Sigmoid colon (tissue), 4 donors: ENCODE measurements at regions not wholly inside any gene's neighbourhood (a gene's known extent, or its start where the extent isn't known, plus 50 kb on each side); places are given as distances from the start of the nearest gene placed in this dataset.

Source experiments
- CTCF ChIP-seq, 4 experiments: fragments of 450-650 bp in 3 of 4; fragments of 200-600 bp in 1 of 4; IDR thresholded peaks; one replicate each; pipeline ENCODE4 v1.5.1; 2016 to 2019; ENCODE audit warnings: antibody characterized with exemption in 4 of 4, mild to moderate bottlenecking in 3 of 4, moderate library complexity in 2 of 4
- EP300 ChIP-seq, 4 donors: sonication (generic); formaldehyde crosslinking; IDR thresholded peaks; one replicate each; pipeline ENCODE4 v1.6.1; 2017; ENCODE audit warnings: antibody characterized with exemption in 4 of 4
- POLR2A ChIP-seq, 2 donors: fragments of 450-650 bp; IDR thresholded peaks; one replicate each; pipeline ENCODE4 v1.6.1; 2016; ENCODE audit warnings: antibody characterized with exemption in 2 of 2, mild to moderate bottlenecking in 2 of 2, moderate library complexity in 2 of 2

GRCh38 chr18:44238454-44238853 lies 442.2 kb upstream of the SETBP1 start:
- TF ChIP-seq CTCF (IDR thresholded peaks at IDR 0.05) (no peak), EP300 (IDR thresholded peaks at IDR 0.05) (no peak), POLR2A (IDR thresholded peaks at IDR 0.05) (no peak)
